Caco-2 (cell line): ENCODE measurements at regions not wholly inside any gene's neighbourhood (a gene's known extent, or its start where the extent isn't known, plus 50 kb on each side); places are given as distances from the start of the nearest gene placed in this dataset.

ENCODE experiments used
- BruUV-seq: library from RNA; stranded (reverse); fragments of 400-500 nt; replicated peaks from 2 replicates; lab custom pipeline; 2021; lab: Mats Ljungman, UMichigan
- CTCF ChIA-PET: fragments of 300-600 bp; sonication (Branson Sonifier 250); formaldehyde crosslinking; loops from one replicate; lab custom pipeline; 2022; ENCODE audit warnings: antibody characterized with exemption; lab: Charles Lee
- POLR2A ChIA-PET: fragments of 300-600 bp; sonication (Branson Sonifier 250); formaldehyde crosslinking; loops from one replicate; lab custom pipeline; 2022; ENCODE audit warnings: antibody characterized with exemption; lab: Charles Lee
- DNase-seq, 2 experiments: peaks; one replicate each; pipeline versions ENCODE4 v3.0.0 to v3.0.0-alpha.2; 2020 to 2022
- H3K27me3 ChIP-seq: replicated peaks from 2 replicates; pipeline ENCODE4 v1.6.0; 2011; ENCODE audit warnings: low read length; ENCODE audit not compliant: control insufficient read depth, insufficient read depth
- H3K36me3 ChIP-seq: 2 replicates; pipeline ENCODE4 v1.5.1; 2011; ENCODE audit warnings: low read length; ENCODE audit not compliant: control insufficient read depth, insufficient read depth
- H3K4me1 ChIP-seq: fragments of 250-450 bp; sonication (Bioruptor Pico); 2 replicates; pipeline ENCODE4 v1.5.1; 2020; ENCODE audit warnings: mild to moderate bottlenecking
- H3K4me3 ChIP-seq: 2 replicates; pipeline ENCODE4 v1.5.1; 2011; ENCODE audit warnings: low read depth, mild to moderate bottlenecking, control low read depth, low read length
- H3K9me3 ChIP-seq: fragments of 250-450 bp; sonication (Bioruptor Pico); 2 replicates; pipeline ENCODE4 v1.5.1; 2020; ENCODE audit warnings: mild to moderate bottlenecking, moderate library complexity
- H3K27ac Mint-ChIP-seq: one replicate; pipeline ENCODE4 v1.8.0; 2022; ENCODE audit warnings: mixed read lengths; ENCODE audit not compliant: unreplicated experiment
- H3K27me3 Mint-ChIP-seq: one replicate; pipeline ENCODE4 v1.8.0; 2022; ENCODE audit warnings: mixed read lengths; ENCODE audit not compliant: insufficient read depth, unreplicated experiment
- H3K36me3 Mint-ChIP-seq: one replicate; pipeline ENCODE4 v1.8.0; 2022; ENCODE audit warnings: mild to moderate bottlenecking, mixed read lengths; ENCODE audit not compliant: insufficient read depth, unreplicated experiment
- H3K4me1 Mint-ChIP-seq: one replicate; pipeline ENCODE4 v1.8.0; 2022; ENCODE audit warnings: low read depth, mixed read lengths; ENCODE audit not compliant: unreplicated experiment
- H3K4me3 Mint-ChIP-seq: one replicate; pipeline ENCODE4 v1.8.0; 2022; ENCODE audit warnings: mild to moderate bottlenecking, moderate library complexity, mixed read lengths; ENCODE audit not compliant: unreplicated experiment
- H3K9me3 Mint-ChIP-seq: one replicate; pipeline ENCODE4 v1.8.0; 2022; ENCODE audit warnings: mixed read lengths; ENCODE audit not compliant: unreplicated experiment
- intact Hi-C: fragments of 100-400 bp; cut with micrococcal nuclease; formaldehyde crosslinking; loops from one replicate; pipeline ENCODE4 v1.10.0; 2022; ENCODE audit not compliant: unreplicated experiment
- TF ChIP-seq, protein P1 (sequence below), 2 experiments: fragments of 200-600 bp in 1 of 2; IDR thresholded peaks; 1 replicate in 1 of 2; 2 replicates in 1 of 2; pipeline versions ENCODE4 v1.5.1 to v1.8.0; 2011 to 2022; ENCODE audit warnings: antibody characterized with exemption in 1 of 2, control low read depth in 1 of 2, inconsistent platforms in 1 of 2, low read depth in 1 of 2, low read length in 1 of 2, mild to moderate bottlenecking in 1 of 2, moderate library complexity in 1 of 2; ENCODE audit not compliant: insufficient read depth in 1 of 2, severe bottlenecking in 1 of 2, unreplicated experiment in 1 of 2

DNA sequence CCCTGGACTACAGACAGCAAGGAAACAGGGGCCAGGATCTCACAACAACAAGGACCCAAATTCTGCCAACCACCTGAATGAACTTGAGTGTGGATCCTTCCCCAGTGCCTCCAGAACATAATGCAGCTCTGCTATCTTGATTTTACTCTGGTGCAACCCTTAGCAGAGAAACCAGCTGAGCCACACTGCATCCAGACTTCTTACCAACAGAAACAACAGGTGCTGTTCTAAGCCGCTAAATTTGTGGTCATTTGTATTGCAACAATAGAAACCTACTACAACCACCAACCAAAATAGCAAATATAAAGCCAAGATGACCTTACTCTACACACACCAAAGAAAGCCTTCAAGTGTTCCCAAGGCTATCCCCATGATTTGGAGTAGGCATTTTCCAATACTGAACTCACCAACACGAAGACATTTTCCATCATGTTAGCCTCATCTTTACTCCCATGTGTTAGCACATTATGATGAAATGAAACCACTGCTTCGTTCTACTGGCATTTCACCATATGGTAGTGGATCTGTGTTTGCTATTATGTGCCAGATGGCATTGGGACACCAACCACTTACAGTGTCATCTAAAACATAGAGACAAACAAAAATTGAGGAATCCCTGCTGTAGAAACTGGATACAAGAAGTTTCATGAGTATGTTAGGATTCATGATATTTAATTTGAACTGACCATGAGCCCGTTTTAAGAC lies 249.8 kb upstream of the ID4 start:
- no peak for DNase-seq
- ChIA-PET POLR2A (no interaction called here), CTCF (no interaction called here)
- Mint-ChIP-seq H3K4me3 (no peak overlapping the region), H3K27me3 (no peaks in the 10 kb centered on the region), H3K9me3 (no peaks in the 10 kb centered on the region), H3K36me3 (no peaks in the 10 kb centered on the region), H3K27ac (no peak overlapping the region), H3K4me1 (no peaks in the 10 kb centered on the region)
- intact Hi-C loops, result no loop called here
- H3K9me3 ChIP-seq, result no peaks in the 10 kb centered on the region
- TF ChIP-seq, protein P1, sequence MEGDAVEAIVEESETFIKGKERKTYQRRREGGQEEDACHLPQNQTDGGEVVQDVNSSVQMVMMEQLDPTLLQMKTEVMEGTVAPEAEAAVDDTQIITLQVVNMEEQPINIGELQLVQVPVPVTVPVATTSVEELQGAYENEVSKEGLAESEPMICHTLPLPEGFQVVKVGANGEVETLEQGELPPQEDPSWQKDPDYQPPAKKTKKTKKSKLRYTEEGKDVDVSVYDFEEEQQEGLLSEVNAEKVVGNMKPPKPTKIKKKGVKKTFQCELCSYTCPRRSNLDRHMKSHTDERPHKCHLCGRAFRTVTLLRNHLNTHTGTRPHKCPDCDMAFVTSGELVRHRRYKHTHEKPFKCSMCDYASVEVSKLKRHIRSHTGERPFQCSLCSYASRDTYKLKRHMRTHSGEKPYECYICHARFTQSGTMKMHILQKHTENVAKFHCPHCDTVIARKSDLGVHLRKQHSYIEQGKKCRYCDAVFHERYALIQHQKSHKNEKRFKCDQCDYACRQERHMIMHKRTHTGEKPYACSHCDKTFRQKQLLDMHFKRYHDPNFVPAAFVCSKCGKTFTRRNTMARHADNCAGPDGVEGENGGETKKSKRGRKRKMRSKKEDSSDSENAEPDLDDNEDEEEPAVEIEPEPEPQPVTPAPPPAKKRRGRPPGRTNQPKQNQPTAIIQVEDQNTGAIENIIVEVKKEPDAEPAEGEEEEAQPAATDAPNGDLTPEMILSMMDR (IDR thresholded peaks at IDR 0.05; ENCODE audit: insufficient read depth in 1 of 2, low read depth in 1 of 2, low read length in 1 of 2, severe bottlenecking in 1 of 2, unreplicated experiment in 1 of 2), result no peak
- no peaks in the 10 kb centered on the region for H3K36me3 ChIP-seq
- no peaks in the 10 kb centered on the region for H3K4me1 ChIP-seq
- no peaks in the 10 kb centered on the region; the same call in 1 of the 2 replicates for H3K27me3 ChIP-seq
- H3K4me3 ChIP-seq, result no peak overlapping the region
- no TSS peak for BruUV-seq

DNA sequence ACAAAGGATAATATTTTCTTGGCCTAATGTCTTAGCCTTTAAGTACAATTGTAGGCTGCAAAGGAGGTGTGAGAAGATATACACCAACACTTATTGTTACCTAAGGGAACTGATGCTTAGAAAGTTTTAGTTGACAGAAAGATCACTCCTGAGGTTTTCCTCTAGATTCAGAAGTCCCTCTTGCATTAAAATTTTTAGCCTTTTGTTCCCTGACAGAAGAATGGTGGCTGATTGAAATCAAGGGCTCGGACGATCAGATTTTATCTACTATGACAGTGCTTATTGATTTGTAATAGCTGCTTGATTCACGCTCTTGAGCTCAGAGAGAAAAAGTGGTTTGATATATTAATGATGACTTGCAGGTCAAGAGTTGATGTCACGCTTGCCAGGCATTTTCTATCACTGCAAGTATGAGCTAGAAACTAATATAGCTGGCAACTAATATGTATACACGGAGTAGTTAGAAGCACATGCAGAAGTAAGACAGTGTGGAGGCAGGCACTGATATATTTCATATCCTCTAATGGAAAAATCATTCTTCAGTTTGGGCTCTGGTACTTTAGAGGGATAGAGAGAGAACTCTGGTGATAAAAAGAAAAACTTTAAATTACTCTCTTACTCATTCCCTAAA lies 246.6 kb upstream of the ID4 start:
- ChIA-PET CTCF (no interaction called here), POLR2A (no interaction called here)
- Mint-ChIP-seq H3K9me3 (no peaks in the 10 kb centered on the region), H3K4me3 (no peak overlapping the region), H3K36me3 (no peaks in the 10 kb centered on the region), H3K27ac (no peak overlapping the region), H3K27me3 (no peaks in the 10 kb centered on the region), H3K4me1 (no peaks in the 10 kb centered on the region)
- no peaks in the 10 kb centered on the region for H3K4me1 ChIP-seq
- intact Hi-C loops, result no loop called here
- BruUV-seq, result no TSS peak
- no peak overlapping the region for H3K4me3 ChIP-seq
- H3K27me3 ChIP-seq, result no peaks in the 10 kb centered on the region; the same call in 1 of the 2 replicates
- no peaks in the 10 kb centered on the region for H3K9me3 ChIP-seq
- no peaks in the 10 kb centered on the region for H3K36me3 ChIP-seq
- TF ChIP-seq, protein P1 (IDR thresholded peaks at IDR 0.05; ENCODE audit: insufficient read depth in 1 of 2, low read depth in 1 of 2, low read length in 1 of 2, severe bottlenecking in 1 of 2, unreplicated experiment in 1 of 2), result no peak
- DNase-seq, result no peak

DNA sequence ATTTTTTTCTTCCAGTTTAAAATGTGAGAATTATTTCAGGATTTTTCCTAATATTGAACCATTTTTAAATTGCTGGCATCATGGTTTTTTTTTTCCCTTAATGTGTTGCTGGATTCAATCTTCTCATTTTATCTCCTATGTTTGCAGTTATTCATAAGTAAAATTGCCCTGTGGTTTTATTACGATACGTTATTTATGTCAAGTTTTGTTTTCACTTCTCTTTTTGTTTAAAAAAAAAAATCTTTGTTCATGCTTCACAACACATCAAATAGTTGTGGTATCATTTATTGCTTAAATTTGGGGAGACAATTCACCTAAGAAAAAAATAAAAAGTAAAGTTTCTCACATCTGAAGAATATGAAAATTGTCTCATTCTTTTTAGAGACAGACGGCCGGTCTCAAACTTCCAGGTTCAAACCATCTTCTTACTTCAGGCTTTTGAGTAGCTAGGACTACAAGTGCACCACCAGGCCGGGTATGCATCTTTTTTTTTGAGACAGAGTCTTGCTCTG lies 239.3 kb upstream of the ID4 start:
- Mint-ChIP-seq H3K27me3 (peaks cover 2% of the 10 kb centered on the region), H3K27ac (no peak overlapping the region), H3K4me3 (no peak overlapping the region), H3K9me3 (no peaks in the 10 kb centered on the region), H3K36me3 (no peaks in the 10 kb centered on the region), H3K4me1 (no peaks in the 10 kb centered on the region)
- no peaks in the 10 kb centered on the region for H3K4me1 ChIP-seq
- no TSS peak for BruUV-seq
- ChIA-PET POLR2A (no interaction called here), CTCF (no interaction called here)
- H3K9me3 ChIP-seq, result no peaks in the 10 kb centered on the region
- H3K27me3 ChIP-seq, result no peaks in the 10 kb centered on the region
- H3K4me3 ChIP-seq, result no peak overlapping the region
- no peaks in the 10 kb centered on the region for H3K36me3 ChIP-seq
- no peak for DNase-seq
- TF ChIP-seq, protein P1 (IDR thresholded peaks at IDR 0.05; ENCODE audit: insufficient read depth in 1 of 2, low read depth in 1 of 2, low read length in 1 of 2, severe bottlenecking in 1 of 2, unreplicated experiment in 1 of 2), result no peak
- intact Hi-C loops, result no loop called here
